ENCODE measurements at regions not wholly inside any gene's neighbourhood (a gene's known extent, or its start where the extent isn't known, plus 50 kb on each side); places are given as distances from the start of the nearest gene placed in this dataset.

DNA sequence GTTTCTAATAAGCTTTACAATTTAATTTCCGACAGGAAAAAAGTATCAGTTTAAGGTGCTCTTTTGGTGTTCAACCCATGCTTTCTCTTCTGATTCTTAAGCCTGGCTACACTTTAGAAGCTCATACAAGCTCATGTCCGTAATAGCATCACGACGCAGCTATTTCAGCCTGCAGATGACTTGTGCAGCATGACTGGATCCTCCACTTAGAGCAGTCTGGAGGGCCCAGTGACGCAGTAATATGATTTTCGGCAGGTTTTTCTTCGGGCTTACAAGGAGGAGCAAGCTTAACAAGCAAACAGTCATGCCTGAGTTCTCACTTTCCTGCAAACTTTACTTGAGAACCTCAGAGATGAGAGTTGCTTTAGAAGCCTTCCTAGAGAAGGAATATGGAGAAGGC, 85.3 kb upstream of the MAML3 start:
- no peak overlapping the region for H3K27ac ChIP-seq (ENCODE audit: low read depth in 2 of 2, low read length in 2 of 2)

DNA sequence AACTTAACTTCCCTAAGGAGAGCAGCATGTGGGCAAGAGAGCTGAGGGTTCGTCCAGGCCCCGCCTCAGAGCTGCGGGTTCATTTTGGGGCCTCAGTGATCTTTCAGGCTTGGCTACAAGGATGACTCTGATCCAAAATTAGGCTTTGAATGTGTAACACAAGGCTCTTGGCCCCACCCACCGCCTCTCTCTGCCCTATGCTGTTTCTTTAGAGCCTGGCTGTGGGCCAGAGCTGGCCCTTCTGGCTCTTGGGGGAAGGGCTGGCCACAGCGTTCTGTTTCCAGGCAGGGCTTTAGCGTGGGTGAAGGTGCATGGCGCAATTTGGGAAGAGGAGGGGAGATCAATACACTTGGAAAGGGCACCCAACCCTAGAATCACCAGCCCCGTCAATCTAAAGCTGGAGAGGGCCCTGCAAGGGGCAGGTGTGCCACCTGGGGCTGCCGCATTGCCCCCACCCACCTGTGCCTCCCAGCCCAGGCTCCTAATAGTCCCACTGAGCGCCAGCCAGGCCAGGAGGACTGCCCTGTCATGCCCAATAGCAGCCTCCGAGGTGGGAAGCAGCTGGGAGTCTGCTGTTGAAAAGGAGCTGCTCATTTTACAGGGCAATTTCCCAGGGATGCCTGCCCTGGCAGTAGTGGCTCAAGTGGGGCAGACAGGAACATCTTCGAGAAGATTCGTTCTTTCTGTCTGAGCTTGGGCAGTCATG, 84.5 kb upstream of the MAML3 start:
- Histone ChIP-seq H3K9ac (ENCODE audit: low read length in 3 of 3) (no peak overlapping the region), H3K36me3 (ENCODE audit: control insufficient read depth in 2 of 3, insufficient read depth in 3 of 3, low read length in 3 of 3) (no peaks in the 10 kb centered on the region), H3K4me3 (ENCODE audit: low read length in 3 of 3) (no peak overlapping the region)

More for the DNA sequence above, 85.3 kb upstream of the MAML3 start:
- TF ChIP-seq, protein P1, sequence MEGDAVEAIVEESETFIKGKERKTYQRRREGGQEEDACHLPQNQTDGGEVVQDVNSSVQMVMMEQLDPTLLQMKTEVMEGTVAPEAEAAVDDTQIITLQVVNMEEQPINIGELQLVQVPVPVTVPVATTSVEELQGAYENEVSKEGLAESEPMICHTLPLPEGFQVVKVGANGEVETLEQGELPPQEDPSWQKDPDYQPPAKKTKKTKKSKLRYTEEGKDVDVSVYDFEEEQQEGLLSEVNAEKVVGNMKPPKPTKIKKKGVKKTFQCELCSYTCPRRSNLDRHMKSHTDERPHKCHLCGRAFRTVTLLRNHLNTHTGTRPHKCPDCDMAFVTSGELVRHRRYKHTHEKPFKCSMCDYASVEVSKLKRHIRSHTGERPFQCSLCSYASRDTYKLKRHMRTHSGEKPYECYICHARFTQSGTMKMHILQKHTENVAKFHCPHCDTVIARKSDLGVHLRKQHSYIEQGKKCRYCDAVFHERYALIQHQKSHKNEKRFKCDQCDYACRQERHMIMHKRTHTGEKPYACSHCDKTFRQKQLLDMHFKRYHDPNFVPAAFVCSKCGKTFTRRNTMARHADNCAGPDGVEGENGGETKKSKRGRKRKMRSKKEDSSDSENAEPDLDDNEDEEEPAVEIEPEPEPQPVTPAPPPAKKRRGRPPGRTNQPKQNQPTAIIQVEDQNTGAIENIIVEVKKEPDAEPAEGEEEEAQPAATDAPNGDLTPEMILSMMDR (IDR thresholded peaks at IDR 0.05; ENCODE audit: borderline replicate concordance, extremely low read depth, insufficient read depth), result no peak
- DNase-seq (peak in 2 of 5 donors; percentile 45 to 50), FAIRE-seq (no peak)
- Histone ChIP-seq H3K36me3 (ENCODE audit: control insufficient read depth in 2 of 3, insufficient read depth in 3 of 3, low read length in 3 of 3) (no peaks in the 10 kb centered on the region), H3K9ac (ENCODE audit: low read length in 3 of 3) (no peak overlapping the region), H3K9me3 (ENCODE audit: control insufficient read depth in 2 of 3, insufficient read depth in 1 of 3, low read length in 3 of 3) (no peaks in the 10 kb centered on the region), H3K27me3 (ENCODE audit: control insufficient read depth, insufficient read depth, low read length) (no peaks in the 10 kb centered on the region), H3K4me3 (ENCODE audit: low read length in 3 of 3) (no peak overlapping the region), H3K4me1 (ENCODE audit: control insufficient read depth in 2 of 3, insufficient read depth in 2 of 3, low read depth in 1 of 3, low read length in 3 of 3) (peaks cover 7 to 25% (median 15%) of the 10 kb centered on the region in 3 donors)
- intact Hi-C loops (cut with DNase I), result no loop called here

DNA sequence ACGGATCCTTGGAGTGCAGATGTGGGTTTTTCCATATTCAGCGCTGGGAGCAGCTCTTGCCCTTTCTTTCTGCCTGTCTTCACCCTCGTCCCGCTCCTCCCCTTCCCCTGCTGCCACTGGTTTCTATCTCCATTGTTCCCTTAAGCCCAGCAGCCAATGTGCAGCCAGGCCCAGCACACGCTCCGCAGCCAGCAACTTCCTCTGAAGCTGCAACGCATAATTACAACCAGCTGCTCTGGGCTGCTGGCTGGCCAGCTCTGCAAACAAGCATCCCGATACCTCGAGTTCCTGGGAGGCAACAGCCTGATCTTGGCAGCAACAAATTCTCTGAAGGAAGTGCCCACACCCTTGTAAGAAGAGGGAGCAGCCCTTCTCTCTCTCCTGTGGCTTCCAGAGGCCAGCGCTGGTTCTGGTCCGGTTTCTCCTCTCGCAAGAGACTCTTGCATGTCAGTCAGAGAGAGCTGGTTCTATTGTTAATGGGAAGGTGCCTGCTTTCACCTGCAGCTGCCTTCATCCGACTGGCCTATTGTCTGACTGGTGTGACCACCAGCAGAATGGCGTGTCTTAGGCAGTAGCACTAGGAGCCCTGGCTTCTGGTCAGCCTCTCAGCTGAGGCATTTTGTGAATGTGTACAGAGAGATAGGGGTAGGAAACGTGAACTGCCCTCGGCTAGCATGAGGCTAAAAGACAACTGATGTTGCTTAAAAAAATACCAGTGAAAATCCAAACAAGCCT, 83.8 kb upstream of the MAML3 start:
- no peak for FAIRE-seq
- intact Hi-C loops (cut with DNase I), result no loop called here
- DNase-seq, result peak; percentile 78 to 91 (median 86)
- no peaks in the 10 kb centered on the region for H3K27me3 ChIP-seq (ENCODE audit: control insufficient read depth, insufficient read depth, low read length)
- H3K4me1 ChIP-seq (ENCODE audit: control insufficient read depth in 2 of 3, insufficient read depth in 2 of 3, low read depth in 1 of 3, low read length in 3 of 3), result peaks cover 2 to 17% (median 6%) of the 10 kb centered on the region in 3 donors
- no peak overlapping the region for H3K4me3 ChIP-seq (ENCODE audit: low read length in 3 of 3)
- no peak overlapping the region for H3K9ac ChIP-seq (ENCODE audit: low read length in 3 of 3)
- TF ChIP-seq, protein P1 (IDR thresholded peaks at IDR 0.05; ENCODE audit: borderline replicate concordance, extremely low read depth, insufficient read depth), result no peak
- H3K36me3 ChIP-seq (ENCODE audit: control insufficient read depth in 2 of 3, insufficient read depth in 3 of 3, low read length in 3 of 3), result no peaks in the 10 kb centered on the region
- no peaks in the 10 kb centered on the region for H3K9me3 ChIP-seq (ENCODE audit: control insufficient read depth in 2 of 3, insufficient read depth in 1 of 3, low read length in 3 of 3)
- H3K27ac ChIP-seq (ENCODE audit: low read depth in 2 of 2, low read length in 2 of 2), result peak overlapping the region in 1 of 2 donors; percentile 38

More for the DNA sequence above, 84.5 kb upstream of the MAML3 start:
- intact Hi-C loops (cut with DNase I), result no loop called here
- peak in 4 of 5 donors; percentile 34 to 96 (median 74) for DNase-seq
- TF ChIP-seq, protein P1 (IDR thresholded peaks at IDR 0.05; ENCODE audit: borderline replicate concordance, extremely low read depth, insufficient read depth), result no peak
- Histone ChIP-seq H3K27ac (ENCODE audit: low read depth in 2 of 2, low read length in 2 of 2) (peak overlapping the region in 1 of 2 donors; percentile 38), H3K4me1 (ENCODE audit: control insufficient read depth in 2 of 3, insufficient read depth in 2 of 3, low read depth in 1 of 3, low read length in 3 of 3) (peaks cover 2 to 22% (median 13%) of the 10 kb centered on the region in 3 donors), H3K27me3 (ENCODE audit: control insufficient read depth, insufficient read depth, low read length) (no peaks in the 10 kb centered on the region), H3K9me3 (ENCODE audit: control insufficient read depth in 2 of 3, insufficient read depth in 1 of 3, low read length in 3 of 3) (no peaks in the 10 kb centered on the region)
- no peak for FAIRE-seq
